LNCaP clone FGC (cell line): ENCODE measurements at regions not wholly inside any gene's neighbourhood (a gene's known extent, or its start where the extent isn't known, plus 50 kb on each side); places are given as distances from the start of the nearest gene placed in this dataset.

Experiments used
- DNase-seq: peaks from one replicate; pipeline ENCODE4 v3.0.0-alpha.2; 2011; ENCODE audit warnings: low read depth
- H3K4me3 ChIP-seq: 2 replicates; pipeline ENCODE4 v1.5.1; 2011; ENCODE audit warnings: mild to moderate bottlenecking, low read depth, low read length, control low read depth
- CTCF ChIP-seq: IDR thresholded peaks from 2 replicates; pipeline ENCODE4 v1.5.1; 2012; ENCODE audit warnings: mild to moderate bottlenecking; ENCODE audit not compliant: control insufficient read depth, insufficient read depth; ENCODE audit errors: extremely low read depth

GRCh38 chr16:64704386-64704785 is 417.5 kb downstream of the CDH11 start:
- H3K4me3 ChIP-seq, result no peak overlapping the region
- DNase-seq, result no peak
- TF ChIP-seq CTCF, result no peak

GRCh38 chr16:64702415-64702814 is 419.4 kb downstream of the CDH11 start:
- no peak for DNase-seq
- no peak for TF ChIP-seq CTCF
- no peak overlapping the region for H3K4me3 ChIP-seq

GRCh38 chr16:64700628-64701027 is 421.2 kb downstream of the CDH11 start:
- no peak for TF ChIP-seq CTCF
- H3K4me3 ChIP-seq, result no peak overlapping the region
- no peak for DNase-seq

- DNase-seq, result no peak
- H3K4me3 ChIP-seq, result no peak overlapping the region
- TF ChIP-seq CTCF, result no peak
These were observed 425.0 kb downstream of the CDH11 start for GRCh38 chr16:64696866-64697265.

GRCh38 chr16:64695684-64696083 is 426.2 kb downstream of the CDH11 start:
- no peak overlapping the region for H3K4me3 ChIP-seq
- DNase-seq, result no peak
- no peak for TF ChIP-seq CTCF

- no peak for TF ChIP-seq CTCF
- no peak overlapping the region for H3K4me3 ChIP-seq
- DNase-seq, result no peak
These were observed 427.9 kb downstream of the CDH11 start for GRCh38 chr16:64693946-64694345.

- no peak overlapping the region for H3K4me3 ChIP-seq
- TF ChIP-seq CTCF, result no peak
- DNase-seq, result no peak
These were observed 434.1 kb downstream of the CDH11 start for GRCh38 chr16:64687786-64688185.
